ENCODE measurements at regions not wholly inside any gene's neighbourhood (a gene's known extent, or its start where the extent isn't known, plus 50 kb on each side); places are given as distances from the start of the nearest gene placed in this dataset.
"Not testable (repeated sequence)": the region's sequence is repeated elsewhere in the genome, so short reads cannot be mapped to it uniquely, and the experiment has no call there.

DNA sequence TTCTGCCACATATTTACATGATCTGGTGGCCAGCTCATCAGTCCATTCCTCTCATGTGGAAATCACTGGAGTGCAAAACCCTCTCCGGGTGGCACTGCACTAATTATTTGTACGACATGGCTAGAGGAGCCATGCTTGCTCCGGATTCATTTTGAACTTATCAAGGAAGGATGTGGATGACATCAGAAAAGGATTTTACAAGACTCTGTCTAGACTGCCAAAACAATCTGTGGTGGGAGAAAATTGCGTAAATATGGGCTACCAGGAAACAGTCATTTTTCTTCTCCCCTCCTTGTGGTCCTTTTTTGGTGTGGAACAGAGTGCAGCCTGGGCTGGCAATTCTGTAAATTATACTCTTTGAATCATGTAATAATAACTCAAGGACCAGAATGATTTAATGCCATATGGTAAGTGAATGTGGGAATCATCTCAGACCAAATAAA, 123.4 kb upstream of the IFNE start:
- no peak for DNase-seq

DNA sequence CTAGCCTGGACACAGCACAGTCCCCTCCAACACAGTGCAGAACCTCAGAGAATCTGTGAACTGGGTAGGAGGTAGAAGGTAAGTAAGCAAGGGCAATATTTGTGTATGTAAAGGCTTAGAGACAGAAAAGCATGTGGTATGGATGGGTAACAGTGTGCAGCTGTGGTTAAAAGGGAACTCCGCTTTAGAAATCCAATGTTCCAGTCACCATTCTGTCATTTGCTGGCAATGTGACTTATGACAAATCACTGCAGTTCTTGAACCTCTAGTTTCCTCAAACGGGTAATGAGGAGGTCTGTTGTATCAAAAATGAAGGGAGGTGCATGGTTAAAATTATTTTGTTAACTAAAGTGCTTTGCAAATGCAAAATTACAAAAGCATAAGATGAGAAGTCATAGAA, 125.5 kb upstream of the IFNE start:
- no peak for DNase-seq

DNA sequence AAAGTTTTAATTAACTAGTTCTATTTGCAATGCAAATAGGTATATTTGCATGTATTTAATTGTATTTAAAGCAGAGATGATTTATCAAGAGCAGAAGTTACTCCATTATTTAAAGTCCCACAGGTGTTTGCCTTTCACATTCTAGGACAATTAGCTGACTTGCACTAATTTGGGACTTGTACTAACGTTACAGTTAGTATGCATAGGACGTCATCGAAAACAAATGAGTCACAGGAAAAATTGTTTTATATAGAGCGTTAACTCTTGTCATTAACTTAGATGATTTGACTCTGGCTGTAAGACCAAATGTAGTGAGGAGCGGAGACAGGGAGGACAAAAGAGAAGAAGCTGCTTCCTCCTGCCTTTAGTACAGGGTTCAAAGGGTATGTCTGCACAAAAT, 126.1 kb upstream of the IFNE start:
- DNase-seq: no peak

DNA sequence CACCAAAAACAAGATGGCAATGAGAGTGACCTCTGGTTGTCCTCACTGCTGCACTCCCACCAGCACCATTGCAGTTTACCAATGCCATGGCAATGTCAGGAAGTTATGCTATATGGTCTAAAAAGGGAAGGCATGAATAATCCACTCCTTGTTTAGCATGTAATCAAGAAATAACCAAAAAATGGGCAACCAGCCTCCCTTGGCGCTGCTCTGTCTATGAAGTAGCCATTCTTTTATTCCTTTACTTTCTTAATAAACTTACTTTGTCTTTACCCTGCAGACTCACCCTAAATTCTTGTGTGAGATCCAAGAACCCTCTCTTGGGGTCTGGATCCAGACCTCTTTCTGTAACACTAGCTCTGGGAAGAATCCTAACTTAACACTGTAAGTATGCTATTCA, 127.4 kb upstream of the IFNE start:
- no peak for DNase-seq

DNA sequence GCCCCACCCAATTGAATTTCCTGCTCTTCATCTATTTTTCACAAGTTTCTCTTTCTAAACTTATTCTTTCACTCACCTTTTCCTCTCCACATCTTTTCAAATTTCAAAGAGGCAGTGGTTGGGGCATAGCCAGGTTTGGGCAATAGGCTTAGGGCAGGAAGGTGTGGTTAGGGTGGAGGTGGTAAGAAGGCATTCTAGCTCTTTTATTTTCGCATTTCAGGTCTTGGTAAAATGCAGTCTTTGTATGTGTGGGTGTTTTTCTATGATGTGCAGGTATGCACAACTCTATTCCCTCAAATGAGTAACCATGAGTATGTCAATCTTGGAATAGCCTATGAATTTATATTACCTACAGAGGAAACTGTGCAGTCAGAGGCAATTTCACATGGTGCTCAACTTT, 129.8 kb upstream of the IFNE start:
- DNase-seq: no peak

DNA sequence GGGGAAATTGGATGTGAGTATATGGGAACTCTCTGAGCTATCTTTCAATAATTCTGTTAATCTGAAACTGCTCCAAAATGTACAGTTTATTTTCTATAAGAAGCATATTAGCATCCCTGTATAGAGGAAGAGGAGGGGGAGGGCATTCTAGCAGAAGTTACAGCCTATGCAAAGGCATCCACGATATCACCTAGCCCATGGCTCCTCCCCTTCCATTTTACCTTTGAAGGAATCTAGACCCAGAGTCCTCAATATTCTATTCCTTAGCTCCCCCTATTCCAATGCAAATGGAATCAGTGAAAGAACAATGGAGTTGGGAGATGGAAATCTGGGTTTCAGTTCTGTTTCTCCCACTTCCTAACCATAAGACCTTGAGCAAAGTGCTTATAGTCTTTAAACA, 132.9 kb upstream of the IFNE start:
- no peak for DNase-seq

DNA sequence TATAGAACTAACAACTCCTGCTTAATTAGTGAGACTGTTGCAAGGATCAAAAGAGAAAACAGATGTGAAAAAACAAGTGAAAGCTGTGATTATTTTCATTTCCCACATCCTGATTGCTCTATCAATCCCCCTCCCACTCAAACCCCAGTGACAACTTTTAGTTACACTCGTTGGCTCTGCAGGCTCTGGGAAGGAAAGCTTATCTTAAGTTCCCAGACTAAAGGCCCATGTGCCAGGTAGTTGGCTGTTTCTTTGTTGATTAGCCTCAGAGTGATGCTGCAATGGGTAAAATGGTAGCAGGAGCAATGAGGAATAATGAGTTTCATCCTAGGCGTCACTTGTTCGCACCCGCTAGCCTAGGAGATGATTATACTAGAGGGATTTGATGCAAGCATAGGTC, 133.3 kb upstream of the IFNE start:
- no peak for DNase-seq

DNA sequence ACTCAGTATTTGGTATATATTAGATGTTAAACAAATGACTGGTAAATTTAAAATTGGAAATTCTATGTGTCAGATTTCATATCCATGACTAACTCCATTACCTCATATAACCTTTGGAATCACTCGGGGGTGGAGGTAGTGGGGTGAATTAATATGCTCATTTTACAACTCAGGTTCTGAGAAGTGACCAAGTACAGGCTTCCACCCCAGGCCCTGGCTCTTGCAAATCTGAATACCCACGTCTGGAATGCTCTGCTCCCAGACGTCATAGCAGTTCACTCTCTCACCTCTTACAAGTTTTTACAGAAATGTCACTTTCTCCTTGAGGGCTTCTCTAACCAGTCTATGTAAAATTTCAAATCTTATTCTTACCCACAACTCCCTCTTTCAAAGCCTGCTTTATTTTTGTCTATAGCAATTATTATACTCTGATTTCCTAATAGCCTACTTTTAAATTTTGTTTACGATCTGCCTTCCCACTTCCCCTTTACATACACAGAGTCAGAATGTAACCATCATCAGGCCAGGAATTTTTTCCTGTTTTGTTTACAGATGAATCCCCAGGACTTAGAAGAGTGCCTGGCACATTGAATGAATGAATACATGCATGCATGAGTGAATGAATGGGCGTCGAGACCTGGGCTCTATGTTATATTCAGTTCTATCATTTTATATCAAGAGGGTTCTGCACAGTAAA, 134.1 kb upstream of the IFNE start:
- DNase-seq: no peak

DNA sequence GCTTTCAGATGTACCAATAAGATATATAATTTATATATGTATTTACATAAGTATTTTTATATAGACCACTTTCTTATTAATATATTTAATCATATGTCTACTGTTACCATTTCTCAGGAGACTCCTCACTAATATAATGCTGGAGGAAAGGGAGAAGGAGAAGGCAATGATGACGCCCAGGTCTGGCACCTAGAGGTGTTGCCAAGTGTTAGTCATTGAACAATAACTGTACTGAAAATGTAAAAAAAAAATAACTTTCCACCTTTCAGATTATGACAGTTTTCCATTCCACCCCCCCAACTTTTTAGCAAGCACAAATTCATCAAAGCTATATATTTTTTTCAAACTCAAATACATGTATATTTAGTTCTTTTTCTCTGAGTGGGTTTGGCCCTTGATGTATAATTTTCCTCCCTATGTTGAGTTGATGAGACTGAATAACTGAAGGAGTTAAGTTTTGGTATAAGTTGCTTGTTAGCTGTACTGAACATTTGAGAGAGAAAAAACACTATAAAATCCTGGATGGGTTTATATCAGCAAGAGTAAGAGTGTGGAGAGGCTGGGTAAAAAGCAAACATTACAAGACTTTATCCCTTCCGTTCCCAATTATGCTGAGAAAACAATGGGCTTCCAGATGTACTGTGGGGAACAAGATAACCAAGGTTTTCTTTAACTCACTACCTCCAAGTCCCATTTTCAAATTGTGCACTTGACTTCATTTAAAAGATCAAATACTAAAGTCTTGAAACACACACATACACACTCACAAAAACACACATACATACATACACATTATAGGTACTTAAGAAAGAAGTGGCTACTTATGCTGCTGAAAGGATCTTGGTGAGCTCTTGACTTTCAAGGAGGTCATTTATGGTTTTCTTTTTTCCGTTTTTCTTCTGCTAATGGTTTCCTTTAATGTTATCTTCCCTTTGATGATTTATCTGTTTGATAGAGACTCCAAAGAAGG, 142.8 kb upstream of the IFNE start:
- no peak for DNase-seq

DNA sequence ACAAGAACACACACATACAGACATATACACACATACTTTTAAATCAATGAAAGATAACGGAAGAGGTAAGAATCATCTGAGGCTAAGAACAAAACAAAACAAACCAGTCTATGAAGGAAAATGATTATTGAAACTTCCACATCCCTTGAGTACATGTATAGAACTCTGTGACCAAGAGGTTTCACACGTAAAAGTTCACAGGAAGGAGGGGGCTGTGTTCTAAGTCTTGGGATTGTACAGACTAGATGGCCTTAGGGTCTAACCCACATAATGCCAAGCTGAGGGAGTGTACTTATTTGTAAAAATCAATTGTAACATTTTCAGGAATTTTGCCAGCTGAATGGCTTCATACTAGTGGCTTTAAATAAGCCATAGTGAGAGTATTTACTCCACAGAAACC, 144.4 kb upstream of the IFNE start:
- DNase-seq: no peak

DNA sequence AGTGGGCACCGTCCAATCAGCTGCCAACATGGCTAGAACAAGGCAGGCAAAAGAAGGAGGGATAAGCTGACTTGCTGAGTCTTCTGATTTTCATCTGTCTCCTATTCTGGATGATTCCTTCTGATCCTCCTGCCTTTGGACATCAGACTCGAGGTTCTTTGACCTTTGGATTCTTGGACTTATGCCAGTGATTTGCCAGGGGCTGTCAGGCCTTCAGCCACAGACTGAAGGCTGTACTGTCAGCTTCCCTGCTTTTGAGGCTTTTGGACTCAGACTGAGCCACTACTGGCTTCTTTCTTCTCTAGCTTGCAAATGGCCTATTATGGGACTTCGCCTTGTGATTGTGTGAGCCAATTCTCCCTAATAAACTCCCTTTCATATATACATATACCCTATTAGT, 146.8 kb upstream of the IFNE start:
- DNase-seq: not testable (repeated sequence)

DNA sequence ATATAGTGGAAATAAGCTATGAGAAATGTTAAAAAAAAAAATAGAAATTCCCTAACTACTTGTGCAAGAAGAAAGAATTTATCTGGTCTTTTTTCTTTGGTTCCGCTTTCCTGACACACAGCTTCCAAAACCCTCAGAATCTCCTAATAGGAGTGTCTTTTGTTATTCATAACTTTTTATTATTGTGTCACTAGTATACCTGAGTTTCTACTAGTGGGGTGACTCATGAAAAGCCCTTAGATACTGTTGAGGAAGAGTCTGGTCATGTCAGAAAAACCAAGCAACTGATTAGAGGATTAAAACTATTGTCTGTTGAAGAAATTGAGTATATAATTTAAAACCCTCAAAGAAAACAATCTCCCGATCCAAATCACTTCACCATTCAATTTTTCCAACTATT, 152.8 kb upstream of the IFNE start:
- no peak for DNase-seq

DNA sequence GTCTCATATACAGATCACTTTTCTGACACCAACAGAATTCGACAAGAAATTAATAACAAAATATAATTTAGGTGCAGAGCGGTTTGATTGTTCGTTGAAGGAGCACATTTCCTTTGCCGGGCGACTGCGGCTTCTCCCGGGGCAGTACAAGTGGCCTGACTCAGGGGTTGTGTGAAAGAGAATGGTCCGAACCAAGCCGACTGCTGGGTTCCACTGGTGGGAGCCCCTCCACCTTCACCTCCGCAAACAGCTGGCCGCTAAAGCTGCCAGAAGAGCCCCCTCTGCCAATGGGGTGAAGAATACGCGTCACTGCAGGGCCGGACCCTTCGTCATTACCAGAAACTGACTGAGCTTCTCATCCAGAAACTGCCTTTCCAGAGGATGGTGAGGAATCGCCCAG, 156.0 kb upstream of the IFNE start:
- no peak for DNase-seq

DNA sequence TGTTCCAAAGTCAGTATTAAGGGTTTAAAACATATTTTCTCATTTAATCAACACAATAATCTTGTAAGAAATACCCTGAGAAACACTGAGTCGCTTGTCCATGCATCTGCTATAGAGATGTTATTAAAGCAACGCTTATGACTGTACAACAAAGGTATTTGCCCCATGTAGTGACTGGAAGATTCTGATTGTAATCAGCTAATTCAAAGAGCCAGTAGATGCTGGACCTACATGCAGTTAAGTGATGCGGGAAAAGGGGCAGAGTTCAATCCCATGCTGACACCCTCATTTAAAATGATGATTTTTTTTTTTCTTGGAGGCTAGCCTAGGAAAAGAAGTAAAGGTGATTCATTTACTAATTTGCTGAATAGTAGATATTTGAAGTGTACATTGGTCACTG, 149.3 kb upstream of the MTAP start:
- no peak for DNase-seq

DNA sequence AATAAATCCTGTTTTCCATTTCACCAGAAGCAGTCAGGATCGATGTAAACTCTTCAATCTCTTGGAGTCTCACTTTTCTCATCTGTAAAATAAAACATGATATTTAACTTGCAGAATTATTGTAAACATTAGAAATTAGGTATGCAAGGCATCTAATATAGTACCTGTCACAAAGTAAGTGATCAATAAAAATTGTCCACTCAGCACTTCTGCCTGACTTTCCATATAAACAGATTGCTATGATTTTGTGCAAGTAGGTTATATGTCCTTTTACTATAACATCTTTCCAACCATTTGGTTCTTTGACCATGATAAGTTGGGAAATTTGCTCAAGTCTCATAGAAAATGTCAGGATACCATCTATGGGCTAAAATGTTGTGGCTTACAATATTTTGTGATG, 148.8 kb upstream of the MTAP start:
- DNase-seq: no peak

DNA sequence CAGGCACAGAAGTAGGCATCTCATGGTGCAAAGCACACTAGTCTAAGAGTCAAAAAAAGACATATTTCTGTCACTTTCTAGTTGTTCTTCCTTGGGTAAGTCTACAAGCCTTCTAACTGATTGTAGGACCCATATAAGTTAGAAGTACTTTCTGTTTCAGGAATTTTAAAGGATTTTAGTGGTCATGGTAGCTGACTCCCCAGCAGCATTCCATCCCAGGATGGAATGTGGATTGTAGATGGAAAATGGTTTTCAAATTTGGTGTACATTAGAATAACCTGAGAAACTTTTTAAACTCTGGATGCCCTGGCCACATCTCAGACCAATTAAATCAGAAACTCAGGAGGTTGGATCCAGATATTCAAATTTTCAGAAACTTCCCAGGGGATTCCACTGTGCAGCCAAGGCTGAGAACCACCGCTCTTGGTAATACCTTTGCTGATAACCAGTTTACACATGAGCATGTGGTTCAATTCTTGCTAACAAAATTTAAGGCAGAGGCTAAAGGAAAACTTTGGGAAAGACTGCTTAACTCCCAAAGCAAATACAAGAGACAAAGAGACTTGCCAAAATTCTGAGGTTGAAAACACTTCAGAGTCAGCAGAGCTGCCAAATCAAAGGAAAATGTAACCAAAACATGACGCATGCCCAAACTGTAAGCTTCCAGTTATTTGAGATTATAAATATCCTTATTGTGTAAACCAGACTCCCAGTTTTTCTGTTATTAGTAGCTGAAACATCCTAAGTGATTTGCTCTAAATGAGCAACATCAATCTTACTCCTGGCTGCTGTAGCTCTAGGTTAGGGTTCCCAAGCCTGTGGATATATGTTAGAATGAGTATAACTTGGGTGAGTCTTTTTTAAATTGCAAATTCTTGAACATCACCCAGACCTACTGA, 145.4 kb upstream of the MTAP start:
- no peak for DNase-seq

DNA sequence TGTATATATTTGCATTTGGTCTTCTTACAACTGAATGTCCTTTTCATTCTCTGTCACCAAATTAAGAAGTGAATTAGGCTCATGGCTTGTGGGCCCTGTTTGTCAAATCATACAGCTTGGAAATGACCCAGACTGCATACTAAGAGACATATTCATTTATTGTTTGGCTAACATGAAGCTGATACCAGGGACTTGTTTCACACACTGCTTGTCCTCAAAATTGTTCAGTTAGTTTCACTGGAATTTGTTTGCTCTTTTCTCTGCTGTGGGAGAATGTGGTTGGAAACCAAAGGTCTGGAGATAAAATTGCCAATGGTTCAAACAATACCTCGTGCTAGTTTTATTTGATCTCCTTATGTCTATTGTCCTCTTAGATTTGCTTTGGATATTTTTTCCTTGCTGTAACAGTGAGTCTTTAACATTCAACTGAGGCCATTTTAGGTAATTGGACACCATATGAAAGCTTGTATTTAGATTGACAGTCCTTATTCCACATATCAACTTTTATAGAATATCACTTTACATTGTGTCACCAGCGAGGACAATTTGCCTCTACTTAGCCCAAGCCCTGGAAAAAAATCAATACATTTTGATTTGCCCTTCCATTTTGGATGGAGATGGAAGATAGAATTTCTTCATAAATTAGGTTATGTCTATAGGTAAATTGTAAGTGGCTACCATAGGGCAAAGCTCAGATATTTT, 144.3 kb upstream of the MTAP start:
- DNase-seq: no peak

DNA sequence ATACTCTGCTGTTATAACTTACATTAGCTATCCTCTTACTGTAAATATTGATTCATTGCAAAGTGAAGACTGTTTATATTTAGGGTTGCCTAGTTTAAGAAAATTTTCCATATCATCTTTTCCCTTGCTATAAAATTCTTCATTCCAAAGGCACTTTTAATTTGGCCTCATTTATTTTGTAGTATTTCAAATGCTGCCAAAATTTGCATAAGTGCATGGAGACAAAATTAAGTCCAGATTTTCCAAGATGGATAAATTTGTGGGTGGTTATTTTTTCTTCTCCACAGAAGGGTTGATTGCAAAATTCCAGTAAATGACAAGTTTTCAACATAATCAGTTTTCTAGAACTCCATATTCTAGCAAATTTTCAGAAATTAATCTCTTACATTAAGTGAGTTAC, 141.5 kb upstream of the MTAP start:
- no peak for DNase-seq

DNA sequence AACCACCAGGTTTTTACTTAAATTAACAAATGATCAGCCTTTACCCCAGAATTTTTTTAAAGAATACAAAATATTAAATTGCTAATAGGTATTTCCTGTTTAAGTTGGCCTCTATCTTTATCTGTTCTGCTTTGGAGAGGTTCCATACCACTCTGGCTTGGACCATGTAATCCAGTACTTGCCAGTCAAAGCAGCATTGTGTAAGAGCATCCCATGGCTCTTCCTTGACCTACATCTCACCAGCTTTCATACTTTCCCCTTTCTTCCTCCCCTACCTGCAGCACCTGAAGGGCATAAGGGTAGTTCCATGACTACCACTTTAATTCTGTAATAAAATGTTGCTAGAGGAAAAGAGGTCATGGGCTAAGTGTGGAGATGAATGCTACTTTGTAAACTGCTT, 140.8 kb upstream of the MTAP start:
- no peak for DNase-seq

DNA sequence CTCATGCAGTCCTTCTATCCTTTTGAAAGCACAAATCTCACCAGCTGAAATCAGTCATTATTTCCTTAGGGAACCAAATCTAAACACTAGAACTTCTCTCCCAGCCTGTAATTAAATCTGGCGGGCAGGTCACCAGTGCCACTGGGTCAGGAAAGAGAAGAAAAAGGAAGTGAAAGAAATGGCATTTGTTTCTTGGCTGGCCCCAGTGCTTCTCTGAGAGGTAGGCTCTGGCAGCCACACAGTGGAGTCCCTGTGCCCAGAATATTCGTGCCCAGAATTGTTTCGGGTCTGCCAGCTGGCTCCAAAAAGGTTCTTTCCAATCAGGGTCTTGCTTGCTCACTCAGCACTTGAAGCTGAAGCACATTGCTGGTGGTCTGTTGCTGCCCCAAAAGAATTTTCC, 133.9 kb upstream of the MTAP start:
- peak in 8 of 14 donors; percentile 6 to 70 (median 32) for DNase-seq

DNA sequence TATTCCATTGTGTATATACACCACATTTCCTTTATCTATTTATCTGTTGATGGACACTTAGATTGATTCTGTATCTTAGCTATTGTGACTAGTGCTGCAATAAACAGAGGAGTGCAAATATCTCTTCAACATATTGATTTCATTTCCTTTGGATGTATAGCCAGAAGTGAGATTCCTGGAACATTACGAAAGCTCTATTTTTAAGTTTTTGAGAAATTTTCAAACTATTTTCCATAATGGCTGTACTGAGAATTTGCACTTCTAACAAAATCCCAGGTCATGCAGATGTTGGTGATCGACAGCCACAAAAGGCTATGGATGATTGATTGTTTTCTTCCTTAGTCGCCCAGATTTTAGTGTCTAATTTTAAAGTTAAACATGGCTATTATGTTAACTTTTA, 132.7 kb upstream of the MTAP start:
- no peak for DNase-seq

DNA sequence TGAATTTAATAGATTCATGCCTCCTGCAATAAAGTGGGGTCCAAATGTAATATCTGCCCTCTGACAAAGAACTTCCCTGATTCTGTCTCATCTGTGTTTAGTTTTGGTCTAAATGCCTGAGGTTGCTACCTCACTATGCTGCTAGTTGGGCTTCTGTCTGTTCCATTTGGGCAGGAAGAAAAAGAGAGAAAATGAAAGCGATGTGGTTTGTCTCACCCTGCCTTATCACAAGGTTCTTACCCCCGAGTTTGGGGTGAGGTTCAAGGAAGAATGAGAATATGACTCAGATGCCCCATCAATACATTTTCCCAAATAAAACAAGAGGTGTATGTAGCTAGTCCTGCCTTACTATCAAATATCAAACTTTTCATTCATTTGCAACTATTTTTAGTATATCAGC, 132.1 kb upstream of the MTAP start:
- no peak for DNase-seq

Measured in C1 segment of cervical spinal cord (tissue), 14 donors.